C4-2B (cell line): ENCODE measurements at regions not wholly inside any gene's neighbourhood (a gene's known extent, or its start where the extent isn't known, plus 50 kb on each side); places are given as distances from the start of the nearest gene placed in this dataset.

ENCODE experiments used
- ZFX ChIP-seq: fragments of 450-650 bp; IDR thresholded peaks from 2 replicates; pipeline ENCODE4 v1.6.1; 2017
- TF ChIP-seq, protein P1 (sequence below): fragments of 450-650 bp; conservative IDR thresholded peaks from 2 replicates; pipeline ENCODE4 v1.5.1; 2017; ENCODE audit warnings: mild to moderate bottlenecking

DNA sequence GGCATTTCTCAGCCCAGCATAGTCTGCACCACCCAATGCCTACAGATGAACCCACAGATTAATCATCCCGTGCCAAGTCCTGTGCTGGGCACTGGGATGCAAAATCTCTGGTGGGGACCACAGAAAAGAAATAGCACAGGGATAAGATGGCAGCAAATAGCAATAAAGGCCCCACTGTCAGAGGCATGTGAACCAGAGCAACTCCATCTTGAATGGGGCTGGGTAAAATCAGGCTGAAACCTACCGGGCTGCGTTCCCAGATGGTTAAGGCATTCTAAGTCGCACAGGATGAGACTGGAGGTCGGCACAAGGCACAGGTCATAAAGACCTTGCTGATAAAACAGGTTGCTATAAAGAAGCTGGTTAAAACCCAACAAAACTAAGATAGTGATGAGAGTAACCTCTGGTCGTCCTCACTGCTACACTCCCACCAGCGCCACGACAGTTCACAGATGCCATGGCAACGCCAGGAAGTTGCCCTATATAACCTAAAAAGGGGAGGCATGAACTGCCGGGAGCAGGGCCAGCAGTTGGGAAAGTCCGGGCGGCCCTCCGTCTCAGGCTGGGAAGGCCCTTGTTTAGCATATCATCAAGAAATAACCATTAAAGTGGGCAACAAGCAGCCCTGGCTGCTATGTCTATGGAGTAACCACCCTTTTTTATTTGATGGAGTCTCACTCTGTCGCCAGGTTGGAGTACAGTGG lies 65.2 kb downstream of the C9orf50 start:
- TF ChIP-seq, protein P1, sequence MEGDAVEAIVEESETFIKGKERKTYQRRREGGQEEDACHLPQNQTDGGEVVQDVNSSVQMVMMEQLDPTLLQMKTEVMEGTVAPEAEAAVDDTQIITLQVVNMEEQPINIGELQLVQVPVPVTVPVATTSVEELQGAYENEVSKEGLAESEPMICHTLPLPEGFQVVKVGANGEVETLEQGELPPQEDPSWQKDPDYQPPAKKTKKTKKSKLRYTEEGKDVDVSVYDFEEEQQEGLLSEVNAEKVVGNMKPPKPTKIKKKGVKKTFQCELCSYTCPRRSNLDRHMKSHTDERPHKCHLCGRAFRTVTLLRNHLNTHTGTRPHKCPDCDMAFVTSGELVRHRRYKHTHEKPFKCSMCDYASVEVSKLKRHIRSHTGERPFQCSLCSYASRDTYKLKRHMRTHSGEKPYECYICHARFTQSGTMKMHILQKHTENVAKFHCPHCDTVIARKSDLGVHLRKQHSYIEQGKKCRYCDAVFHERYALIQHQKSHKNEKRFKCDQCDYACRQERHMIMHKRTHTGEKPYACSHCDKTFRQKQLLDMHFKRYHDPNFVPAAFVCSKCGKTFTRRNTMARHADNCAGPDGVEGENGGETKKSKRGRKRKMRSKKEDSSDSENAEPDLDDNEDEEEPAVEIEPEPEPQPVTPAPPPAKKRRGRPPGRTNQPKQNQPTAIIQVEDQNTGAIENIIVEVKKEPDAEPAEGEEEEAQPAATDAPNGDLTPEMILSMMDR: no peak
- TF ChIP-seq ZFX: no peak
